ENCODE measurements at regions not wholly inside any gene's neighbourhood (a gene's known extent, or its start where the extent isn't known, plus 50 kb on each side); places are given as distances from the start of the nearest gene placed in this dataset.

- no peak for DNase-seq (ENCODE audit: extremely low spot score)
- WGBS, result 91% methylated on average over 4 of the region's 4 CpGs
Measured at GRCh38 chr3:124300416-124300815, 308.5 kb upstream of the ROPN1 start.

GRCh38 chr3:124303305-124303910 is 311.5 kb upstream of the ROPN1 start:
- Histone ChIP-seq H3K4me3 (ENCODE audit: low read depth, low read length) (no peak overlapping the region), H3K4me1 (ENCODE audit: insufficient read depth) (no peaks in the 10 kb centered on the region), H3K36me3 (ENCODE audit: insufficient read depth) (peaks cover 1% of the 10 kb centered on the region), H3K27ac (ENCODE audit: low read depth) (no peak overlapping the region)
- DNase-seq (ENCODE audit: extremely low spot score), result no peak
- WGBS, result 92% methylated on average over 5 of the region's 5 CpGs

More at GRCh38 chr3:124300416-124300815, 308.5 kb upstream of the ROPN1 start:
- Histone ChIP-seq H3K4me1 (ENCODE audit: insufficient read depth) (no peaks in the 10 kb centered on the region), H3K27ac (ENCODE audit: low read depth) (no peak overlapping the region), H3K4me3 (ENCODE audit: low read depth, low read length) (no peak overlapping the region), H3K36me3 (ENCODE audit: insufficient read depth) (peaks cover 1% of the 10 kb centered on the region)

- no peak overlapping the region for H3K27ac ChIP-seq (ENCODE audit: low read depth)
Measured at GRCh38 chr3:124306665-124307064, 314.7 kb upstream of the ROPN1 start.

GRCh38 chr3:124313621-124314020 is 321.7 kb upstream of the ROPN1 start:
- 94% methylated on average over 3 of the region's 3 CpGs for WGBS
- H3K4me3 ChIP-seq (ENCODE audit: low read depth, low read length), result no peak overlapping the region
- no peak for DNase-seq (ENCODE audit: extremely low spot score)
- no peaks in the 10 kb centered on the region for H3K36me3 ChIP-seq (ENCODE audit: insufficient read depth)
- peaks cover 2% of the 10 kb centered on the region for H3K4me1 ChIP-seq (ENCODE audit: insufficient read depth)
- H3K27ac ChIP-seq (ENCODE audit: low read depth), result no peak overlapping the region

More at GRCh38 chr3:124306665-124307064, 314.7 kb upstream of the ROPN1 start:
- DNase-seq (ENCODE audit: extremely low spot score), result no peak
- H3K36me3 ChIP-seq (ENCODE audit: insufficient read depth), result peaks cover 1% of the 10 kb centered on the region
- H3K4me1 ChIP-seq (ENCODE audit: insufficient read depth), result no peaks in the 10 kb centered on the region
- H3K4me3 ChIP-seq (ENCODE audit: low read depth, low read length), result no peak overlapping the region

GRCh38 chr3:124315215-124316033 is 323.5 kb upstream of the ROPN1 start:
- Histone ChIP-seq H3K4me1 (ENCODE audit: insufficient read depth) (peaks cover 3% of the 10 kb centered on the region), H3K27ac (ENCODE audit: low read depth) (no peak overlapping the region), H3K36me3 (ENCODE audit: insufficient read depth) (no peaks in the 10 kb centered on the region), H3K4me3 (ENCODE audit: low read depth, low read length) (no peak overlapping the region)
- DNase-seq (ENCODE audit: extremely low spot score), result no peak
- 78% methylated on average over 9 of the region's 9 CpGs for WGBS

- Histone ChIP-seq H3K4me1 (ENCODE audit: insufficient read depth) (peaks cover 3% of the 10 kb centered on the region), H3K4me3 (ENCODE audit: low read depth, low read length) (no peak overlapping the region), H3K36me3 (ENCODE audit: insufficient read depth) (no peaks in the 10 kb centered on the region), H3K27ac (ENCODE audit: low read depth) (no peak overlapping the region)
- no peak for DNase-seq (ENCODE audit: extremely low spot score)
- WGBS, result 86% methylated on average over 5 of the region's 5 CpGs
Measured at GRCh38 chr3:124316034-124316287, 324.0 kb upstream of the ROPN1 start.

- no peak overlapping the region for H3K27ac ChIP-seq (ENCODE audit: low read depth)
- H3K4me3 ChIP-seq (ENCODE audit: low read depth, low read length), result no peak overlapping the region
- 92% methylated on average over 3 of the region's 3 CpGs for WGBS
- H3K4me1 ChIP-seq (ENCODE audit: insufficient read depth), result peaks cover 3% of the 10 kb centered on the region
- no peaks in the 10 kb centered on the region for H3K36me3 ChIP-seq (ENCODE audit: insufficient read depth)
- DNase-seq (ENCODE audit: extremely low spot score), result no peak
Measured at GRCh38 chr3:124318014-124318413, 326.1 kb upstream of the ROPN1 start.

GRCh38 chr3:124318656-124319055 is 326.7 kb upstream of the ROPN1 start:
- Histone ChIP-seq H3K4me3 (ENCODE audit: low read depth, low read length) (no peak overlapping the region), H3K36me3 (ENCODE audit: insufficient read depth) (no peaks in the 10 kb centered on the region), H3K4me1 (ENCODE audit: insufficient read depth) (peaks cover 3% of the 10 kb centered on the region), H3K27ac (ENCODE audit: low read depth) (no peak overlapping the region)
- no peak for DNase-seq (ENCODE audit: extremely low spot score)
- 76% methylated on average over 3 of the region's 3 CpGs for WGBS

GRCh38 chr3:124320976-124321375 is 329.1 kb upstream of the ROPN1 start:
- DNase-seq (ENCODE audit: extremely low spot score), result no peak
- H3K4me3 ChIP-seq (ENCODE audit: low read depth, low read length), result no peak overlapping the region
- H3K4me1 ChIP-seq (ENCODE audit: insufficient read depth), result peaks cover 1% of the 10 kb centered on the region
- no peaks in the 10 kb centered on the region for H3K36me3 ChIP-seq (ENCODE audit: insufficient read depth)
- no peak overlapping the region for H3K27ac ChIP-seq (ENCODE audit: low read depth)

GRCh38 chr3:124322309-124322880 is 330.5 kb upstream of the ROPN1 start:
- DNase-seq (ENCODE audit: extremely low spot score), result no peak
- 75% methylated on average over 3 of the region's 3 CpGs for WGBS
- Histone ChIP-seq H3K4me3 (ENCODE audit: low read depth, low read length) (no peak overlapping the region), H3K4me1 (ENCODE audit: insufficient read depth) (peaks cover 1% of the 10 kb centered on the region), H3K36me3 (ENCODE audit: insufficient read depth) (no peaks in the 10 kb centered on the region), H3K27ac (ENCODE audit: low read depth) (no peak overlapping the region)

- 65% methylated on average over 4 of the region's 4 CpGs for WGBS
- Histone ChIP-seq H3K36me3 (ENCODE audit: insufficient read depth) (no peaks in the 10 kb centered on the region), H3K4me3 (ENCODE audit: low read depth, low read length) (no peak overlapping the region), H3K27ac (ENCODE audit: low read depth) (no peak overlapping the region), H3K4me1 (ENCODE audit: insufficient read depth) (peaks cover 1% of the 10 kb centered on the region)
- no peak for DNase-seq (ENCODE audit: extremely low spot score)
Measured at GRCh38 chr3:124322966-124323365, 331.0 kb upstream of the ROPN1 start.

- Histone ChIP-seq H3K27ac (ENCODE audit: low read depth) (no peak overlapping the region), H3K4me3 (ENCODE audit: low read depth, low read length) (no peak overlapping the region), H3K4me1 (ENCODE audit: insufficient read depth) (no peaks in the 10 kb centered on the region), H3K36me3 (ENCODE audit: insufficient read depth) (no peaks in the 10 kb centered on the region)
- DNase-seq (ENCODE audit: extremely low spot score), result no peak
- 84% methylated on average over 2 of the region's 2 CpGs for WGBS
Measured at GRCh38 chr3:124325248-124325647, 333.3 kb upstream of the ROPN1 start.

GRCh38 chr3:124329723-124330122 is 337.8 kb upstream of the ROPN1 start:
- Histone ChIP-seq H3K36me3 (ENCODE audit: insufficient read depth) (no peaks in the 10 kb centered on the region), H3K4me1 (ENCODE audit: insufficient read depth) (no peaks in the 10 kb centered on the region), H3K4me3 (ENCODE audit: low read depth, low read length) (no peak overlapping the region), H3K27ac (ENCODE audit: low read depth) (no peak overlapping the region)
- no peak for DNase-seq (ENCODE audit: extremely low spot score)
- 93% methylated on average over 2 of the region's 2 CpGs for WGBS

GRCh38 chr3:124333931-124334640 is 342.2 kb upstream of the ROPN1 start:
- DNase-seq (ENCODE audit: extremely low spot score), result no peak

More at GRCh38 chr3:124333931-124334640, 342.2 kb upstream of the ROPN1 start:
- Histone ChIP-seq H3K4me1 (ENCODE audit: insufficient read depth) (no peaks in the 10 kb centered on the region), H3K4me3 (ENCODE audit: low read depth, low read length) (no peak overlapping the region), H3K27ac (ENCODE audit: low read depth) (no peak overlapping the region), H3K36me3 (ENCODE audit: insufficient read depth) (no peaks in the 10 kb centered on the region)
- whole genome bisulfite sequencing, result 90% methylated on average over 14 of the region's 14 CpGs

Data from urinary bladder (tissue), 3 donors.